Sigmoid colon (tissue), 6 donors: ENCODE measurements at regions not wholly inside any gene's neighbourhood (a gene's known extent, or its start where the extent isn't known, plus 50 kb on each side); places are given as distances from the start of the nearest gene placed in this dataset.

Source experiments
- DNase-seq: peaks from one replicate; pipeline ENCODE4 v3.0.0-alpha.2; 2019
- H3K27ac ChIP-seq, 4 donors: fragments of 200-600 bp; sonication (generic); one replicate each; pipeline ENCODE4 v1.5.1; 2016 to 2019; ENCODE audit warnings: mild to moderate bottlenecking in 1 of 4
- H3K27me3 ChIP-seq, 3 donors: fragments of 200-600 bp; sonication (generic); one replicate each; pipeline ENCODE4 v1.5.1; 2019; ENCODE audit warnings: mild to moderate bottlenecking in 1 of 3
- H3K36me3 ChIP-seq, 4 donors: fragments of 200-600 bp; sonication (generic); one replicate each; pipeline ENCODE4 v1.5.1; 2016 to 2019
- H3K4me1 ChIP-seq, 4 donors: fragments of 200-600 bp; sonication (generic); one replicate each; pipeline ENCODE4 v1.5.1; 2017 to 2019
- H3K4me3 ChIP-seq, 4 donors: fragments of 200-600 bp; sonication (generic); one replicate each; pipeline ENCODE4 v1.5.1; 2017 to 2019; ENCODE audit warnings: mild to moderate bottlenecking in 2 of 4, moderate library complexity in 1 of 4
- H3K9me3 ChIP-seq, 4 donors: fragments of 200-600 bp in 3 of 4; sonication (generic) in 3 of 4; one replicate each; pipeline versions ENCODE4 v1.5.1 to v1.6.1; 2013 to 2019
- CTCF ChIP-seq, 4 experiments: fragments of 450-650 bp in 3 of 4; fragments of 200-600 bp in 1 of 4; IDR thresholded peaks; one replicate each; pipeline ENCODE4 v1.5.1; 2016 to 2019; ENCODE audit warnings: antibody characterized with exemption in 4 of 4, mild to moderate bottlenecking in 3 of 4, moderate library complexity in 2 of 4
- EP300 ChIP-seq, 4 donors: sonication (generic); formaldehyde crosslinking; IDR thresholded peaks; one replicate each; pipeline ENCODE4 v1.6.1; 2017; ENCODE audit warnings: antibody characterized with exemption in 4 of 4
- POLR2A ChIP-seq, 2 donors: fragments of 450-650 bp; IDR thresholded peaks; one replicate each; pipeline ENCODE4 v1.6.1; 2016; ENCODE audit warnings: antibody characterized with exemption in 2 of 2, mild to moderate bottlenecking in 2 of 2, moderate library complexity in 2 of 2
- POLR2AphosphoS5 ChIP-seq, 4 donors: sonication (generic); formaldehyde crosslinking; IDR thresholded peaks; one replicate each; pipeline ENCODE4 v1.6.1; 2017; ENCODE audit warnings: antibody characterized with exemption in 4 of 4
- WGBS, 2 donors: extraction: QIAGEN DNeasy Blood & Tissue Kit; methylation state at CpG; one replicate each; pipeline ENCODE4 v1.1.7; 2013; 5-methylcytosine and 5-hydroxymethylcytosine counted together
- intact Hi-C: fragments of 100-400 bp; cut with DNase I; formaldehyde crosslinking; loops from one replicate; pipeline ENCODE4 v1.15.1; 2023
- donor health status: healthy with polysubstance abuse.
- donor health status: healthy.

DNA sequence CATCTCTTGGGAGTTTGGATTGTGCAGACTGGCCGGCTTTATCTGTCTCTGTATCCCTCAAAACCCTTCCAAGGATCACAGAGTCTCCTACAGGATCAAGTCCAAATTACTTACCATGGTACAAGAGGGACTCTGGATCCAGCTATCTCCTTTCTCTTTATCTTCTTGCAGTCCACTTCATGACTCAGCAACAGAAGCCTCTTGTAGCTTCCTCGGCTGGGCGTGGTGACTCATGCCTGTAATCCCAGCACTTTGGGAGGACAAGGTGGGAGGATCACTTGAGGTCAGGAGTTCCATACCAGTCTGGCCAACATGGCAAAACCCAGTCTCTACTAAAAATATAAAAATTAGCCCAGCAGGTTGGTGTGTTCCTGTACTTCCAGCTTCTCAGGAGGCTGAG is 189.7 kb downstream of the BCAT1 start:
- H3K4me3 ChIP-seq: no peak overlapping the region
- no peaks in the 10 kb centered on the region for H3K9me3 ChIP-seq
- TF ChIP-seq POLR2AphosphoS5 (IDR thresholded peaks at IDR 0.05): no peak
- TF ChIP-seq EP300 (IDR thresholded peaks at IDR 0.05): no peak
- no peak for TF ChIP-seq POLR2A (IDR thresholded peaks at IDR 0.05)
- H3K27ac ChIP-seq: no peak overlapping the region
- no peak for DNase-seq
- 85 to 96% methylated on average over 3 of the region's 3 CpGs for WGBS, 2 donors
- intact Hi-C loops: no loop called here
- H3K36me3 ChIP-seq: no peaks in the 10 kb centered on the region
- peaks cover 0 to 6% (median 0%) of the 10 kb centered on the region in 4 donors for H3K4me1 ChIP-seq
- H3K27me3 ChIP-seq: no peaks in the 10 kb centered on the region

GRCh38 chr12:24756479-24757024 is 192.3 kb downstream of the BCAT1 start:
- no peak for TF ChIP-seq POLR2A (IDR thresholded peaks at IDR 0.05)
- TF ChIP-seq POLR2AphosphoS5 (IDR thresholded peaks at IDR 0.05): no peak
- H3K4me1 ChIP-seq: peaks cover 0 to 6% (median 0%) of the 10 kb centered on the region in 4 donors
- H3K27me3 ChIP-seq: no peaks in the 10 kb centered on the region
- no peak for DNase-seq
- H3K4me3 ChIP-seq: no peak overlapping the region
- H3K27ac ChIP-seq: no peak overlapping the region
- H3K9me3 ChIP-seq: no peaks in the 10 kb centered on the region
- WGBS, 2 donors: 86 to 92% methylated on average over 3 of the region's 3 CpGs
- H3K36me3 ChIP-seq: no peaks in the 10 kb centered on the region
- intact Hi-C loops: no loop called here

DNA sequence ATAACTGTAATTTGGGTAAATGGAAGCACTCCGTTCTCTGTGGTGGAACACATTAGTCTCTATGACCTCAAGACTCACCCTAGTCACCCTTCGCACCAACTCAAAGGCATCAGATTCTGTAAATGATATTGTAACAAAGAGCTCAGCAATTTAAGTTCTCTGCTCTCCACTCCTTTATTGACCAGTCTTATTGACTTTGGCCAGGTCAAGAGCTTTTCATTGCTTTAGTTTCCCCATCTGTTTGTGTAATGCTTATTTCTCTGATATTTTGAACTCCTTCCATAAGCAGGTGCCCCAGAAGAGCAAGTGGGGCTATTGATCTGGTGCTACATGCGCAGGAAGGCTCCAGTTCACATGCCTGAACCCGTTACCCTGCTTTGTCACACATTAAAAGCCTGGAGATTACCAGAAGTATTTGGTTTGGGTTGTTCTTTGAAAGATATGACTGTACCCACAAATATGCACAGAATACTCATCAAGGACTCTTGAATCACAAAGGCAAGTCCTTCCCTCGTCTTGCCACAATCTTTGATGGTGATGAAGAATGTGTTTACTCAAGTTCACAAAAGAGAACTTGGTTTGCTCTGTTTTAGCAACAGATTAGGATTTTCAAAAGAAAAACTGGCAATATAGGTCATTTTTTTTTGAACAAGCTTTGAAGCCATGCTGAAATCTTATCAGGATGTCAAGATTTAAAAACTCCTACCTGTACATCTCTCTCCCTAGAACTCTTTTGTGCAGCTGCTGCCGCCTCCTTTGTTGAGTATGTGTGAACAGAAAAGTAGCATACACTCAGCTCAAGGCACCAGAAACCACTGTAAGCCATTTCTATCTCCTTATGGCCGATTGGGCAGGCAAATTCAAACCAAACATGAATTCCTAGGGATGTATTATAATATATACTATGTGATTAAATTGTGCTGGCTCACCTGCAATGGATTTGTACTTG is 193.9 kb downstream of the BCAT1 start:
- Histone ChIP-seq H3K27me3 (no peaks in the 10 kb centered on the region), H3K4me1 (peaks cover 0 to 2% (median 0%) of the 10 kb centered on the region in 4 donors), H3K36me3 (no peaks in the 10 kb centered on the region), H3K27ac (no peak overlapping the region), H3K9me3 (no peaks in the 10 kb centered on the region), H3K4me3 (no peak overlapping the region)
- intact Hi-C loops: no loop called here
- TF ChIP-seq POLR2A (IDR thresholded peaks at IDR 0.05) (no peak), EP300 (IDR thresholded peaks at IDR 0.05) (no peak), POLR2AphosphoS5 (IDR thresholded peaks at IDR 0.05) (no peak), CTCF (IDR thresholded peaks at IDR 0.05) (no peak)
- WGBS, 2 donors: 52 to 72% methylated on average over 7 of the region's 7 CpGs
- no peak for DNase-seq

- WGBS, 2 donors: 62 to 72% methylated on average over 4 of the region's 4 CpGs
- H3K36me3 ChIP-seq: no peaks in the 10 kb centered on the region
- no peak for DNase-seq
- no peaks in the 10 kb centered on the region for H3K4me1 ChIP-seq
- H3K27me3 ChIP-seq: no peaks in the 10 kb centered on the region
- TF ChIP-seq EP300 (IDR thresholded peaks at IDR 0.05) (no peak), CTCF (IDR thresholded peaks at IDR 0.05) (no peak), POLR2AphosphoS5 (IDR thresholded peaks at IDR 0.05) (no peak), POLR2A (IDR thresholded peaks at IDR 0.05) (no peak)
- H3K9me3 ChIP-seq: no peaks in the 10 kb centered on the region
- no peak overlapping the region for H3K4me3 ChIP-seq
- intact Hi-C loops: no loop called here
- no peak overlapping the region for H3K27ac ChIP-seq
Observed at GRCh38 chr12:24752763-24753462, 196.0 kb downstream of the BCAT1 start.

DNA sequence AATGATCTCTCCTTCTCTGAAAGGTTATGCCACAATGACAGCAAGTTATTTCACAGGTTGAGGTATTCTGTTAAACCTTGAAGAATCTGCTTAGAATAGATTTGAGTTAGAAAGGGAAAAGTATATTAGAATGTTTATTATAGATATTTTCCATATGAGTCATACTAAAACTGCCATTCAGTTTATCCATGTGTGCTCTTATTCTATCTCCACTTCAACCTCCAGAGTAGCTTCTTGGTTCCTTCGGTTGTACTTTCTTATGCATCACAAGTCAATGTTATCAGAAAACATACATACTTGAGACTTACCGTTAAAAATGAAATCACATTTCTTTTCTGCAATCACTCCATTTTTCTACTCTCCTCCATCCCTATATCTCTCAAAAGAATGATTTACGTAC is 197.7 kb downstream of the BCAT1 start:
- no peaks in the 10 kb centered on the region for H3K27me3 ChIP-seq
- no peak overlapping the region for H3K4me3 ChIP-seq
- WGBS, 2 donors: 93% methylated on average over 3 of the region's 3 CpGs
- H3K4me1 ChIP-seq: no peaks in the 10 kb centered on the region
- DNase-seq: no peak
- no peaks in the 10 kb centered on the region for H3K36me3 ChIP-seq
- no peaks in the 10 kb centered on the region for H3K9me3 ChIP-seq
- no peak for TF ChIP-seq POLR2A (IDR thresholded peaks at IDR 0.05)
- no peak for TF ChIP-seq CTCF (IDR thresholded peaks at IDR 0.05)
- TF ChIP-seq EP300 (IDR thresholded peaks at IDR 0.05): no peak
- TF ChIP-seq POLR2AphosphoS5 (IDR thresholded peaks at IDR 0.05): no peak
- intact Hi-C loops: no loop called here
- no peak overlapping the region for H3K27ac ChIP-seq
